SJCRH30 (cell line): ENCODE measurements at regions not wholly inside any gene's neighbourhood (a gene's known extent, or its start where the extent isn't known, plus 50 kb on each side); places are given as distances from the start of the nearest gene placed in this dataset.

Experiments
- DNase-seq, 2 experiments: peaks; one replicate each; pipeline ENCODE4 v3.0.0-alpha.2; 2015 to 2020
- H3K27ac ChIP-seq: fragments of 250-450 bp; sonication (Bioruptor Pico); 2 replicates; pipeline ENCODE4 v1.5.1; 2020; ENCODE audit warnings: mild to moderate bottlenecking, moderate library complexity
- H3K27me3 ChIP-seq: fragments of 250-450 bp; sonication (Bioruptor Pico); 2 replicates; pipeline ENCODE4 v1.5.1; 2020; ENCODE audit warnings: mild to moderate bottlenecking, moderate library complexity
- H3K36me3 ChIP-seq: fragments of 250-450 bp; sonication (Bioruptor Pico); 2 replicates; pipeline ENCODE4 v1.5.1; 2020; ENCODE audit warnings: mild to moderate bottlenecking, moderate library complexity
- H3K4me1 ChIP-seq: fragments of 250-450 bp; sonication (Bioruptor Pico); 2 replicates; pipeline ENCODE4 v1.5.1; 2020; ENCODE audit warnings: mild to moderate bottlenecking, moderate library complexity
- H3K4me3 ChIP-seq: fragments of 250-450 bp; sonication (Bioruptor Pico); 2 replicates; pipeline ENCODE4 v1.5.1; 2020; ENCODE audit warnings: mild to moderate bottlenecking, moderate library complexity
- H3K9me3 ChIP-seq: fragments of 250-450 bp; sonication (Bioruptor Pico); replicated peaks from 2 replicates; pipeline ENCODE4 v1.5.1; 2020; ENCODE audit warnings: mild to moderate bottlenecking, moderate library complexity

- no peak for DNase-seq
Measured at GRCh38 chr3:74789111-74789510, 174.7 kb upstream of the CNTN3 start.

DNA sequence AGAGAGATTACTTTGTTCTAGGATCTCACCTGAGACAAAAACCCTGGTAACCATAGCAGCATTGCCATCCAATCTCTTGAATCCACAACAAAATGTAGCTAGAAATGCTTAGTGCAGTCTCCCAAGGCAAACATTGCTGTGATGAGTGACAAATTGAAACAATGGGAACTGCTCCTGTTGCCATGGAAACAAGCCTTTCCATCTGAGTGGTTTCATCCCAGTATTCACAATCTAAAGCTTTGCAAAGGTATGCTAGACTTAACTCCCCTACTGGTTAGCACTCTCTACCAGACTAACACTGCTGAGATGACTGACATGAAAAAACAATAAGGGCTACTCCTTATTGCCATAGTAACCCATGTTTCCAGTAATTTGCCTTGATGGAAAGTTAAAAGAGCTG lies 172.6 kb upstream of the CNTN3 start:
- no peaks in the 10 kb centered on the region for H3K9me3 ChIP-seq
- no peaks in the 10 kb centered on the region for H3K27me3 ChIP-seq
- H3K4me1 ChIP-seq: no peaks in the 10 kb centered on the region
- H3K27ac ChIP-seq: no peak overlapping the region
- no peak for DNase-seq
- H3K4me3 ChIP-seq: no peak overlapping the region
- no peaks in the 10 kb centered on the region for H3K36me3 ChIP-seq

More at GRCh38 chr3:74789111-74789510, 174.7 kb upstream of the CNTN3 start:
- Histone ChIP-seq H3K27ac (no peak overlapping the region), H3K4me1 (no peaks in the 10 kb centered on the region), H3K36me3 (no peaks in the 10 kb centered on the region), H3K9me3 (no peaks in the 10 kb centered on the region), H3K4me3 (no peak overlapping the region), H3K27me3 (no peaks in the 10 kb centered on the region)

DNA sequence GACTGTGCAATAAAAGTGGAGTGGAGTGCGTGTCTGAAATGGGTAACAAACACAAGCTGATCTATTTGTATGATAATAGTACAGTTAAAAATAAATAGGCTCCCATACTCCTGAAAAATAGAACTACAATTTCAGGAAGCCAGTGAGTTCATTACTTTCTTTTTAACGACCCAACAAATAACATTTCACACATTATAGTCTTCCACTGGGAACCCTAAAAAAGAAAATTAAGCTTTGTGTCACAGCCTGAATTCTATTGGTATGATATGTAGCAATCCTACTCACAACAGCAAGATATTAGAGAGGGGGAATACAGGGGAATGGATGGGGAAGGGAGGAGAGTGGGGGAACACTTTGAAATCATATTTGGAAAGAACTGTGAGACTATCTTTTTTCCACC lies 156.9 kb upstream of the CNTN3 start:
- no peak for DNase-seq
- Histone ChIP-seq H3K9me3 (no peaks in the 10 kb centered on the region), H3K27me3 (no peaks in the 10 kb centered on the region), H3K36me3 (no peaks in the 10 kb centered on the region), H3K27ac (no peak overlapping the region), H3K4me3 (no peak overlapping the region), H3K4me1 (no peaks in the 10 kb centered on the region)

- no peak overlapping the region for H3K4me3 ChIP-seq
- H3K9me3 ChIP-seq: no peaks in the 10 kb centered on the region
- H3K27ac ChIP-seq: no peak overlapping the region
- H3K27me3 ChIP-seq: no peaks in the 10 kb centered on the region
- H3K36me3 ChIP-seq: no peaks in the 10 kb centered on the region
- no peaks in the 10 kb centered on the region for H3K4me1 ChIP-seq
- no peak for DNase-seq
Measured at GRCh38 chr3:74768010-74768409, 153.6 kb upstream of the CNTN3 start.

- no peak for DNase-seq
- H3K4me3 ChIP-seq: no peak overlapping the region
- no peaks in the 10 kb centered on the region for H3K9me3 ChIP-seq
- no peaks in the 10 kb centered on the region for H3K4me1 ChIP-seq
- no peak overlapping the region for H3K27ac ChIP-seq
- no peaks in the 10 kb centered on the region for H3K36me3 ChIP-seq
- H3K27me3 ChIP-seq: no peaks in the 10 kb centered on the region
Measured at GRCh38 chr3:74766405-74766804, 151.9 kb upstream of the CNTN3 start.

DNA sequence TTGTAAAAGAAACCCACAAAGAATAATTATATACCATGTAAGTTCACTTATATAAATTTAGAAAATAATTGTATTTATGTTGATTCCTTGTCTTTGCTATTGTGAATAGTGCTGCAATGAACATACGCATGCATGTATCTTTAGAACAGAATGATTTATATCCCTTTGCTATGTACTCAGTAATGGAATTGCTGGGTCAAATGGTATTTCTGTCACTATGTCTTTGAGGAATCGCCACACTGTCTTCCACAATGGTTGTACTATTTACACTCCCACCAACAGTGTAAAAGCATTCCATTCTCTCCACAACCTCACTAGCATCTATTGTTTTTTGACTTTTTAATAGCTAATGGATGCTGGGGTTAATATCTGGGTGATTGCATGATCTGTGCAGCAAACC lies 149.4 kb upstream of the CNTN3 start:
- H3K9me3 ChIP-seq: no peaks in the 10 kb centered on the region
- H3K27me3 ChIP-seq: no peaks in the 10 kb centered on the region
- H3K27ac ChIP-seq: no peak overlapping the region
- H3K4me3 ChIP-seq: no peak overlapping the region
- H3K36me3 ChIP-seq: no peaks in the 10 kb centered on the region
- no peak for DNase-seq
- no peaks in the 10 kb centered on the region for H3K4me1 ChIP-seq

GRCh38 chr3:74756674-74757073 lies 142.2 kb upstream of the CNTN3 start:
- H3K27me3 ChIP-seq: no peaks in the 10 kb centered on the region

DNA sequence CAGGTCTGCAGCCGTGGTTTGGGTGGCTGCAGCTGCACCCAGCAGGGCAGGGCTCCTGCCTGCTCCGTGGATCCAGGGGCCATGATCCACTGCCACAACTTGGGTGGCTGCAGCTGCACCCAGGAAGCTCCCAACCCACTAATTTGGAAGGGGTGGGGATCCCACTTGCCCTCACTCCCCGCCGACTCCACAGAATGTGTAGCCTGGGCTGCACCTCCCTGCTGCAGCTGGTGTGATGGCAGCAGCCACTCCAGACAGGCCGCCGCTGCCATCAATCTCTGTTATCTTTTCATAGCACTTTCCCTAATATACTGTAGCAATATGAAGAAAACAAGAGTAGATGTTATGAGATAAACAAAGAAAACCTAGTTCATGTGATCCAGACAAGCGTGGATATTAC lies 137.8 kb upstream of the CNTN3 start:
- no peak for DNase-seq
- no peaks in the 10 kb centered on the region for H3K9me3 ChIP-seq
- H3K4me1 ChIP-seq: no peaks in the 10 kb centered on the region
- H3K36me3 ChIP-seq: no peaks in the 10 kb centered on the region
- no peak overlapping the region for H3K27ac ChIP-seq
- H3K27me3 ChIP-seq: no peaks in the 10 kb centered on the region
- no peak overlapping the region for H3K4me3 ChIP-seq

More at GRCh38 chr3:74756674-74757073, 142.2 kb upstream of the CNTN3 start:
- H3K4me1 ChIP-seq: no peaks in the 10 kb centered on the region
- no peak overlapping the region for H3K27ac ChIP-seq
- H3K9me3 ChIP-seq: no peaks in the 10 kb centered on the region
- no peaks in the 10 kb centered on the region for H3K36me3 ChIP-seq
- no peak for DNase-seq
- H3K4me3 ChIP-seq: no peak overlapping the region

DNA sequence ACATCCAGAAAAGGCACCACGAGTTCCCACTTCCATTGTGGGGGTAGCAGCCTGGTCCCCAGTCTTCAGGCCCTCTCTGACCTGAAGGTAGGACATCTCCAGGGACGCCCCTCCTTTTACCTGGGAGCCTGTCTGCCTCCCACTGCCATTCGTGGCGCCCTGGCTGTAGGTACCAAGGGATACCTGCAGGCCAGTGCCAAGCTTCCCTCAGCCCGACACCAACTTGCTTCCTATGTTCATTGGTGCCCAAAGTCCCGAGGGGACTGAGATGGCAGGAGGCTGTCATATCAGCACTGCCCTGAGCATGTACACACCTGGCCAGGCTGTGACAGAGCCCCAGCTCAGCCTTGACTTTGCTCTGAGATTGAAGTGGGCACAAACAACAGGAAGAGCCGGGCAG lies 137.3 kb upstream of the CNTN3 start:
- no peaks in the 10 kb centered on the region for H3K36me3 ChIP-seq
- no peak for DNase-seq
- H3K4me1 ChIP-seq: no peaks in the 10 kb centered on the region
- H3K27me3 ChIP-seq: no peaks in the 10 kb centered on the region
- no peak overlapping the region for H3K27ac ChIP-seq
- no peaks in the 10 kb centered on the region for H3K9me3 ChIP-seq
- no peak overlapping the region for H3K4me3 ChIP-seq

- Histone ChIP-seq H3K27me3 (no peaks in the 10 kb centered on the region), H3K4me3 (no peak overlapping the region), H3K4me1 (no peaks in the 10 kb centered on the region), H3K9me3 (no peaks in the 10 kb centered on the region), H3K27ac (no peak overlapping the region), H3K36me3 (no peaks in the 10 kb centered on the region)
- no peak for DNase-seq
Measured at GRCh38 chr3:74750901-74751300, 136.4 kb upstream of the CNTN3 start.

DNA sequence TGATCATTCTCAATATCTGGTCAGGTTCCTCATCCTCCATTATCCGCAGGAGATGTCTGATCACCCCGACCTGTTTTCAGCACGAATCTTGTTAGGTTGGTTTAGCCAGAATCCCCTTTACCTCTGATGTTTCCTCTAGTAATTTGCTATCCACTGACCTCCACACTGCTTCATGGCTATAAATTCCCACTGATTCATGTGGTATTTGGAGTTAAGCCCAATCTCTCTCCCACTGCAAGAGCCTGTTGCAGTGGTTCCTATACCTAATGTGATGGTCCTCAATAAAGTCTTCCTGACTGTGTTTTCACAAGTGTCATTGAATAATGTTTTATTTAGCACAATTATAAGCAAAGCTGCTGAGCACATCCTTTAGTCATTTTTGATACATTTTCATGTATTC lies 124.8 kb upstream of the CNTN3 start:
- no peak overlapping the region for H3K4me3 ChIP-seq
- no peak for DNase-seq

GRCh38 chr3:74722211-74722610 lies 107.8 kb upstream of the CNTN3 start:
- H3K4me3 ChIP-seq: no peak overlapping the region
- H3K27me3 ChIP-seq: no peaks in the 10 kb centered on the region
- no peaks in the 10 kb centered on the region for H3K9me3 ChIP-seq
- no peaks in the 10 kb centered on the region for H3K36me3 ChIP-seq
- H3K27ac ChIP-seq: no peak overlapping the region
- DNase-seq: no peak
- no peaks in the 10 kb centered on the region for H3K4me1 ChIP-seq

More for the DNA sequence above, 124.8 kb upstream of the CNTN3 start:
- H3K36me3 ChIP-seq: no peaks in the 10 kb centered on the region
- no peak overlapping the region for H3K27ac ChIP-seq
- no peaks in the 10 kb centered on the region for H3K27me3 ChIP-seq
- no peaks in the 10 kb centered on the region for H3K9me3 ChIP-seq
- no peaks in the 10 kb centered on the region for H3K4me1 ChIP-seq

GRCh38 chr3:74713977-74714376 lies 99.5 kb upstream of the CNTN3 start:
- Histone ChIP-seq H3K27me3 (no peaks in the 10 kb centered on the region), H3K9me3 (no peaks in the 10 kb centered on the region), H3K36me3 (no peaks in the 10 kb centered on the region), H3K27ac (no peak overlapping the region), H3K4me3 (no peak overlapping the region), H3K4me1 (no peaks in the 10 kb centered on the region)
- no peak for DNase-seq

- H3K4me3 ChIP-seq: no peak overlapping the region
- no peak overlapping the region for H3K27ac ChIP-seq
- H3K27me3 ChIP-seq: no peaks in the 10 kb centered on the region
- H3K9me3 ChIP-seq: no peaks in the 10 kb centered on the region
- DNase-seq: no peak
- no peaks in the 10 kb centered on the region for H3K36me3 ChIP-seq
- H3K4me1 ChIP-seq: no peaks in the 10 kb centered on the region
Measured at GRCh38 chr3:74711913-74712512, 97.6 kb upstream of the CNTN3 start.

DNA sequence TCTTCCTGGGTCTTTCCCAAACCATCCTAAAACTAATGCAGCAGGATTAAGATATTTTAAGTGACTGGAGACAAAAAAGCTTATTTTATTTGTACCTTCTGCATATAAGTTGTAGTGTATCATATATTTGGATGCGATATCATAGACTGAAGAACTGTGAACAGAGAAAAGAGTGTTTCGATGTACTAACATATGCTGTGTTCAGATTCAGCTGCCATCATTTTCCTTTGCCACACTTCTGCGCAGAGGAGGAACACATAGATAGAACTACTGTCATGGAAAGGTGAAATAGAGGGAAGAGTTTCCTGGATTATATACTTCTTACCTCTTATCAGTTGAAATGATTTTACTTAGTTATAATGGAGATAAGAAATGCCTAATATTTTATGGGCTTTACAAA lies 95.5 kb upstream of the CNTN3 start:
- Histone ChIP-seq H3K27me3 (no peaks in the 10 kb centered on the region), H3K9me3 (no peaks in the 10 kb centered on the region), H3K4me3 (no peak overlapping the region), H3K4me1 (no peaks in the 10 kb centered on the region), H3K27ac (no peak overlapping the region), H3K36me3 (no peaks in the 10 kb centered on the region)
- no peak for DNase-seq

DNA sequence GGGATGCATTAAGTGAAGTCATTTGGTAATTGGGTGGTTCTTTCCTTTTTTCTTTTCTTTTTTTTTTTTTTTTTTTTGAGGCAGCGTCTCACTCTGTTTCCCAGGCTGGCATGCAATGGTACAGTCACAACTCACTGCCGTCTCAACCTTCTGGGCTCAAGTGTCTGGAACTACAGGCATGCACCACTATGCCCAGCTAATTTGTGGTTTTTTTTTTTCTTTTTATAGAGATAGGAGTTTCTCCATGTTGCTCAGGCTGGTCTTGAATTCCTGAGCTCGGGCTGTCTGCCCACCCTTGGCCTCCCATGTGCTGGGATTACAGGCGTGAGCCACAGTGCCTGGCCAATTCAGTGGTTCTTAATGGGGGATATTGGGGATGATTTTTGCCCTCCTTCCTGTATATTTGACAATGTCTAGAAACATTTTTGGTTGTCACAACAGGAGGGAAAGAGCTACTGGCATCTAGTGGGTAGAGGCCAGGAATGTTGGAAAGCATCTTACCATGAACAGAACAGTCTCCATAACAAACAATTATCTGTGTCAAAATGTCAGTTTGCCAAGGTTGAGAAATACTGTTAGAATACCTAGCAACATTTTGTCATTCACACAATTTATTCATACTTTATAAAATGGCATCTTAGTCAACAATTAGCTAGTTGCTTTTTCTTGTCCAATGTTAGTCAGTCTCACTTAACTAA lies 79.4 kb upstream of the CNTN3 start:
- Histone ChIP-seq H3K4me1 (no peaks in the 10 kb centered on the region), H3K36me3 (no peaks in the 10 kb centered on the region), H3K27me3 (no peaks in the 10 kb centered on the region), H3K4me3 (no peak overlapping the region), H3K27ac (no peak overlapping the region), H3K9me3 (no peaks in the 10 kb centered on the region)
- no peak for DNase-seq
